AG20443 (cell line): ENCODE measurements at regions not wholly inside any gene's neighbourhood (a gene's known extent, or its start where the extent isn't known, plus 50 kb on each side); places are given as distances from the start of the nearest gene placed in this dataset.
A peak's percentile ranks its signal among the peaks of the same experiment; 100 is the strongest.

Experiments
- DNase-seq: peaks from one replicate; pipeline ENCODE4 v3.0.0; 2012; ENCODE audit warnings: low spot score, mixed read lengths

- DNase-seq: peak; percentile 73
These were observed 71.9 kb upstream of the PPARA start for GRCh38 chr22:46078241-46079092.

DNA sequence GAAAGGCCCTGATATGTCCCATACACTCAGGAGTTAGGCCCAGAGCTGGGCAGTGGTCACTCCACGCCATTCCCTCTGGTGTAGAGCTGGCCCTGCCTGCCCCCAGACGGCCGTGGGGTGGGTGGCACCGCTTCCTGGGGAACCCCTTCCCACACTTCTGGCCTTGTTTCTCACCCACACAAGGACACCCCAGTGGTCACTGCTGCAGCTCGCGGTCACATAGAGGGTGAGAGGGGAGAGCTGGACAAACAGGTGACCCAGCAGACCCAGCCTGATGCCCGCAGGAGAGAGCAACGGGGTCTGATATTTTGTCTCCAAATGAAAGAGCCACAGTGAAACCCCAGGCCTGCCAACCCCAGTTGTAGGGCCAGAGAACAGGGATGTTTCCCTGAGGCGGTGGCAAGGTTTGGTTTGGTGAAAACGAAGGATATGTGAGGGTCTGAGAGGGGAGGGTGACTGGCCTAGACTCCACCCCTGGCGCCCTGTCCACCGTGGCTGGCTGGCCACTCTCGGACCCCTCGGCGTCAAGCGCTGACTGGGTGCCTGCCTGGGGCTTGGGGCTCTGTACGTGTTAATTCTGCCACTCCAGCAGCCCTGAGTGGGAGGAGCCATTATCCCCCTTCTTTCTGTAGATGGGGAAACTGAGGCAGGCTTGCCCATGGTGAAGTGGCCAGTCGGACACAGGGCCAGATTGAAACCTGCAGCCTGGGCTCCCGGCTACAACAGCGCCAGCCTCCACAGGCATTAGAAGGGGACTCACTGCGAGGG, 71.0 kb upstream of the PPARA start:
- DNase-seq: no peak

DNA sequence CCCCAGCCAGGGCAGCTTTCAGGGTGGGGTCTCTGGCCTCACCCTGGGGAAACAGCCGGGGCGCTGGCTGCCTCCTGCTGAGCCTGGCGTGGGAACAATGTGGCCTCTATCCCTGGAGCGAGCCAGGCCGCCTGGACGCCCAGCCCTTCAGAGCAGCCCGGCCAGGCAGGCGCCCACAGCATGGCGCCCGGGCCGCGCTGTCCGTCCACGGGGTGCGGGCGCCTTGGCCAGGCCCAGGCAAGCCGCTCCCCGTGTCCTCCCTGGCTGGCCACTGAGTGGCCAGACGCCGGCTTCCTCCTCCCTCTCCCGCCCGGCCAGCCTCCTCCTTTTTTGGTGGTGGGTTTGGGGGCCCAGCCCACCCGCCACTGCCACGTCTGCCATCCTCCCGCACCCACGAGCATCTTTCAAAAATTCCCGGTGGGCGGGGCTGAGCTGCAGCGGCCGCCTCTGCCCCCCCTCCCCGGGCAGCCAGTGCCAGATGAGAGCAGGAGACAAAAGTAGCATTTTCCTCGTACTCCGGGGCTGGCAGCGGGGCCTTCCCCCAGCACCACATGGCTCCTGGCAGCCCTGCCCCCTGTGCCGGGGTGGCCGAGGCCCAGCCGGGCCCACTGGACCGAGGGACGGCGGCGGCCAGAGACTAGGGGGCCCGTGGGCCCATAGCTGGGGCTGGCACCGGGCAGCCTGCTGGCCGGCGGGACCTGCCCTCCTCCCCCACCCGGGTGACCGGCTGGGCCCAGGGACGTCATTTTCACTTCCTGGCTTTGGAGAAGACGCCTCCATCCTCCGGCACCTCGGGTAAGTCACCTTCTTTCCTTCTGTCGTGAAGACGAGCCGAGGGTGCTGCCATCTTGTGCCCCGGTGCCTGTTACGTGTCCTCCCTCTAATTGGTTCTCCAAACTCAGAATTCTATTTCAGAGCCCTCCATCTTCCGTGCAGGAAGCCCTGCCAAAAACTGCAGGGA, 70.2 kb upstream of the PPARA start:
- peak; percentile 85 for DNase-seq

DNA sequence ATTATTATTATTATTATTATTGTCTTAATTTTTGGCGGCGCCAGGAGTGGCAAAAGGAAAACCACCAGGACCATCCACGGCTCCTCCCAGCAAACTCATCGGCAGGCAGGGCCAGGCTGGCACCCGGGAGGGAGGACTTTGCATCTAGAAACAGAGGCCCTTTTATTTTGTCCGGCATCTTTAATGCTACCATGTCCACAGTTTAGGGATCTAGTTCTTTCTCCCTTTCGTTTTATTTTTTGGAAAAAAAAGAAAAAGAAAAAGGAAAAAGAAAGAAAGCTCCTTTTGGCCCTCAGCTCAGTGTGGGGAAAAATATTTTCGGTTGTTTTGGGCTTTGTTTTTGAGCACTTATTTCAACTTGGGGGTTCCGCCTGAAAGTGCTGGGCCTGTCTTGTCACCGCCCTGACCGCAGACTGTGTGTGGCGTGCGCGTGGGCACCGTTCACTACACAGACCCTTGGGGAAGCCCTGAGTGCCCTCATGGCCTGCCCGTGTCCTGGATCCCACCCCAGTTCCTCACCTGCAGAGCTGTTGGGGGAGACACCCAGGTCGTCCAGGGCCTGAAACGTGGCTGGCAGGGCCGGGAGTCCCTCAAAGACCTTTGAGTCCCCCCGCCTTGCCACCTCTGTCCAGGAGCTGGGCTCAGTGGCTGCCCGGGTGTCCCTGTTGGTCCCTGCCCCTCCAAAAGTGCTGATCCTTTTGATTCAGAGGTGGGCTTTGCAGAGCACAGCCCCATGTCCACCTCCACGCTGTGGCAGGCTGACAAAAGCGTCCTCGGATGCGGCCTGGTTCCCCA, 69.1 kb upstream of the PPARA start:
- no peak for DNase-seq

GRCh38 chr22:46081831-46082210, 68.5 kb upstream of the PPARA start:
- no peak for DNase-seq

- DNase-seq: no peak
These were observed 67.7 kb upstream of the PPARA start for GRCh38 chr22:46082633-46083032.

DNA sequence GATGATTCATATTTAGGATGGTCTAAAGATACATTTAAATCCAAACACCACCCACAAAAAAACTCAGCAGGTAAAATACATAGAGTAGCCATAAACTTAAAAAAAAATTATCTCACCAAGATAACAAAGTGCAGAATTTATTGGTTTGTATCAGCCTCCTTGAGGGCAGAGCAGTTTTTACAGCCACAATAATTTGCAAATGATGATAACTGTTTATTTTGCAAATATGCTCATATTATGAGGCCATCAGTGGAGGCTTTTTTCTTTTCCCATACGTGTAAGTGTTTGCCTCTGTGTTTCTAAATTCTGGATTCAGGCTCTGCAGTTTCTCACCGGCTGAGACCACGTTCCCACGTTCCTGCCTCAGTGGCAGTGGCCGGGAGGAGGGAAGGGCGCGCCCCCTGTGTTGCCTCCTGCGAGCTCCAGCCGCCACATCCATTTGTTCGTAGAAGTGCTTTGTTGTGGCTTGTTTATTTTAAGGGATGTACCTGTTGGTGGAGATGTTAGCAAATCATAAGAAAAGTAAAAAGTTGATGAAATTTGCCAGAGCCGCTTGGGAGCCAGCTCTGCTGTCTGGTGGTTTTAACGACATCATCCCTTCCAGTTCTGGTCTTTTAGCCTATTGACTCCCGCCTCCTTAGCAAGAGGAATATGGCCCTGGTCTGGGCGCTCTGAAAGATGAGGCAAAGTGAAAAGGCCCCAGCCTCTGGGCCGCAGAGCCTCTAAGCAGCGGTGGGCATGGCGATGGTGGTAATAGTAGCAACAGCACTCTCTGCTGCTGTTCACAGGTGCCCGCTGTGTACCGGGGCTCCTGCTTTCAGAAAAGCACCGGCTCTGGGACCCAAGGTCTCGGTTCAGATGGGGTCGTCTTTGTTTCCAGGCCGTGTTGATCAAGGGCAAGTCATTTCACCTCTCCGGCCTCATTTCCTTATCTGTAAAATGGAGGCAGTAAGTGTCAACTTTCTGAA, 66.7 kb upstream of the PPARA start:
- no peak for DNase-seq

DNA sequence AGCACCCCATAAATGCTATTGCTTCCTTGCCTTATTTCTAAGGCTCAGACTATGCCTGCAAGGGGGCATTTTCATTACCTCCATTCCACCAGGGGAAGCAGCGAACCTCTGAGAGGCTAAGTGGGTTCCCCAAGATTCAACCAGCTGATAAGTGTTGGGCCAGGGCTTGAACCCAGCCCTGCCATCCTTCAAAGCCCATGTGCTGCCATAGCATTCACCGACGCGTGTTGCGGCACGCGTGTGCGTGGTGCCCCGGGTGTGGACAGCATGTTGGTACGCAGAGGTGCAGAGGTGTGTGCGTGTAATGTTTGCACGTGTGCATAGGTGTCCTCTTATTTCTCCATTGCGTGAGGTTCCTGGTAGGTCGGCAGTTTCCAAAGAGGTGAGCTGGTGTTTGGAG, 66.0 kb upstream of the PPARA start:
- no peak for DNase-seq

GRCh38 chr22:46084943-46085827, 65.1 kb upstream of the PPARA start:
- peak; percentile 81 for DNase-seq

- DNase-seq: peak; percentile 70
These were observed 64.3 kb upstream of the PPARA start for GRCh38 chr22:46085828-46086576.

- no peak for DNase-seq
These were observed 63.6 kb upstream of the PPARA start for GRCh38 chr22:46086577-46087335.

GRCh38 chr22:46087336-46087690, 63.0 kb upstream of the PPARA start:
- no peak for DNase-seq

GRCh38 chr22:46087816-46088277, 62.5 kb upstream of the PPARA start:
- DNase-seq: peak; percentile 92

DNA sequence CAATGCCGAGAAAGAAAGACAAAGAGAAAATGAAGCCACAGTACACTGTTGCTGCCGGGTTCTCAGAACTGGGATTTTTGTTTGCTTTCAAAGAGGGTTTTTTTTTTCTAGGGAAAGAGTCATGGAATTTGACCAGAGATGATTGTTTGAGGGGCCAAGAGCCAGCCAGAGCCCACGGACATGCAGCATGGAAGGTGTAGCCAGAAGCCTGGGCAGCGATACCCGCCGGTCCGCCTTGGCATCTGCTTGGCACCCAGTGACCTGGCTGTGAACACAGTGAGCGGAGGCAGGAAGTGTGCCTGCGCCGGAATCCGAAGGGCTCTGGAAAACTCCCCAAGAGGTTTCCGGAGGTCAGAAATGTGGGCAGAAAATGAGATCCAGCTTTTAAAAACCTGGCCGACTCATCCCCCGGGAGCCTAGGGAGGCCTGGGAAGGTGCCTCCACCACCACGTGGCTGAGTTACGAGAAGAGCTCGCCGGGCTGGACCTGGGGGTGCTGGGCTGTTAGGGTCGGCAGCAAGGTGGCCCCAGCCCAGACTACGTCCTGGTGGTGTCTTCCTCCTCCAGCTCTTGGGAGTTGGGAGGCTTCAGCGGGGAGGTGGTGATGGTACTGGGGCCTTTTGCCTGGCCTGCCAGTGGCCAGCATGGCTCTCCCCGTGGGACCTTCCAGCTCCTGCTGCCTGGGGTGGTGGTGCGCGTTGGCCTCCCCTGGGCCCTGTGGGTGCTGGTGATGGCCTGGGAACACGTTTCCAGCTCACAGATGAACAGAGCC, 61.6 kb upstream of the PPARA start:
- DNase-seq: no peak

DNA sequence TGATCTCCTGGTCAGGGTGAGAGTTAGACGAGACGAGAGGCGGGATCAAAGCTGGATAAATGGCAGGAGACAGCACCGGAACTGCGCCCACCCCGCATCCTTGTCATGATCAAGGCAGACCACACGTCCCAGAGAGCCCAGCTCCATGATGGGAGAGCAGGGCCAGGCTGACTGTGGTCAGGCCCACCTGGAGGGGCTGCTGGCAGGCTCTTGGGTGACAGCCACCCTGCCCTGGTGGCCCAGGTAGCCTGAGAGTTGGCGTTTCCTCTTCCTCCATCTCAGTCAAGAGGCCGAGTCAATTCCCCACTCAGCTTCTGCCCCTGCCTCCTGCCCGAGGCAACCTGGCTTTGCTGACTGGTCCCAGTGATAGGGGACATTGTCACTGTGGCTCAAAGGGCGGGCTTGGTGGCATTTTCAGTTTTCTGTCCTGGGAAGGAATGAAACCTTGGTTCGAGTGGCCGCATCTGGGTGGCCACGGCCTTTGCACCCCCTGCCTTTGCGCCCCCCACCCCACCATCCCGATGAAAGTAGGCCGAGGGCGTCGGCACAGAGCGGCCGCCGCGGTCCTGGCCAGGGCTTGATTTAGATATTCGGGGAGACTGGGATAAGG, 60.8 kb upstream of the PPARA start:
- no peak for DNase-seq

- no peak for DNase-seq
These were observed 60.2 kb upstream of the PPARA start for GRCh38 chr22:46090036-46090591.
